Adrenal gland (tissue), 9 donors: ENCODE measurements at regions not wholly inside any gene's neighbourhood (a gene's known extent, or its start where the extent isn't known, plus 50 kb on each side); places are given as distances from the start of the nearest gene placed in this dataset.
"Not testable (repeated sequence)": the region's sequence is repeated elsewhere in the genome, so short reads cannot be mapped to it uniquely, and the experiment has no call there.

Source experiments
- DNase-seq, 7 donors: peaks; one replicate each; pipeline ENCODE4 v3.0.0-alpha.2; 2019 to 2020
- H3K27ac ChIP-seq, 5 donors: fragments of 200-600 bp; sonication (generic) in 4 of 5; 1 replicate in 3 of 5; 2 replicates in 2 of 5; pipeline versions ENCODE4 v1.5.1 to v1.8.0; 2016 to 2020; ENCODE audit warnings: mild to moderate bottlenecking in 1 of 5
- H3K27me3 ChIP-seq: fragments of 200-600 bp; 2 replicates; pipeline ENCODE4 v1.8.0; 2021
- H3K36me3 ChIP-seq, 2 donors: fragments of 200-600 bp; replicated peaks in 1 of 2; 1 replicate in 1 of 2; 2 replicates in 1 of 2; pipeline versions ENCODE4 v1.5.1 to v1.8.0; 2018 to 2022
- H3K4me1 ChIP-seq, 2 donors: fragments of 200-600 bp; replicated peaks in 1 of 2; 1 replicate in 1 of 2; 2 replicates in 1 of 2; pipeline versions ENCODE4 v1.5.1 to v1.8.0; 2018 to 2021
- H3K4me3 ChIP-seq, 4 donors: fragments of 200-600 bp; sonication (generic) in 3 of 4; one replicate each; pipeline ENCODE4 v1.5.1; 2016 to 2018
- H3K9me3 ChIP-seq, 3 donors: fragments of 200-600 bp; sonication (generic) in 1 of 3; replicated peaks in 1 of 3; 1 replicate in 2 of 3; 2 replicates in 1 of 3; pipeline versions ENCODE4 v1.5.1 to v1.8.0; 2016 to 2021
- CTCF ChIP-seq, 6 experiments: fragments of 450-650 bp in 4 of 6; fragments of 200-600 bp in 2 of 6; sonication (generic) in 1 of 6; IDR thresholded peaks; 1 replicate in 5 of 6; 2 replicates in 1 of 6; pipeline versions ENCODE4 v1.5.1 to v1.8.0; 2016 to 2021; ENCODE audit warnings: antibody characterized with exemption in 6 of 6, mild to moderate bottlenecking in 2 of 6, moderate library complexity in 1 of 6
- POLR2A ChIP-seq, 2 donors: fragments of 450-650 bp; IDR thresholded peaks; one replicate each; pipeline ENCODE4 v1.6.1; 2017; ENCODE audit warnings: antibody characterized with exemption in 2 of 2, mild to moderate bottlenecking in 2 of 2, moderate library complexity in 1 of 2
- WGBS, 4 donors: extraction: QIAGEN DNeasy Blood & Tissue Kit in 2 of 4; methylation state at CpG; one replicate each; pipeline versions ENCODE4 v1.1.5 to v1.1.7; 2013 to 2017; 5-methylcytosine and 5-hydroxymethylcytosine counted together
- intact Hi-C, 2 donors: fragments of 100-400 bp; cut with DNase I; formaldehyde crosslinking; loops; one replicate each; pipeline versions ENCODE4 v1.14.1 to v1.15.0; 2022 to 2023
- donor health status: healthy with polysubstance abuse.
- donor health status: Bipolar disorder and iron deficiency.
- donor health status: DM: yes; HTN: yes; CAD: no.
- donor health status: DM: no; HTN: no; CAD: no.
- donor health status: DM: no; HTN: no; CAD: no.

- no peak overlapping the region for H3K4me3 ChIP-seq
- H3K36me3 ChIP-seq, result no peaks in the 10 kb centered on the region
- intact Hi-C loops, result no loop called here
- H3K27me3 ChIP-seq, result peaks cover 9% of the 10 kb centered on the region
- DNase-seq, result no peak
- no peak for TF ChIP-seq CTCF (IDR thresholded peaks at IDR 0.05)
- no peak for TF ChIP-seq POLR2A (IDR thresholded peaks at IDR 0.05)
- 78 to 84% (median 80%) methylated on average over 3 of the region's 3 CpGs for WGBS, 4 donors
- H3K9me3 ChIP-seq, result no peaks in the 10 kb centered on the region
- H3K27ac ChIP-seq, result no peak overlapping the region
- no peaks in the 10 kb centered on the region for H3K4me1 ChIP-seq
These were observed 202.3 kb upstream of the SLCO3A1 start for GRCh38 chr15:91651251-91651650.

GRCh38 chr15:91652610-91653207 is 200.8 kb upstream of the SLCO3A1 start:
- Histone ChIP-seq H3K27me3 (peaks cover 9% of the 10 kb centered on the region), H3K27ac (no peak overlapping the region), H3K9me3 (no peaks in the 10 kb centered on the region), H3K4me1 (no peaks in the 10 kb centered on the region), H3K36me3 (no peaks in the 10 kb centered on the region), H3K4me3 (no peak overlapping the region)
- TF ChIP-seq CTCF (IDR thresholded peaks at IDR 0.05) (no peak), POLR2A (IDR thresholded peaks at IDR 0.05) (no peak)
- 71 to 79% (median 73%) methylated on average over 7 of the region's 7 CpGs for WGBS, 4 donors
- no peak for DNase-seq
- intact Hi-C loops, result no loop called here

- H3K36me3 ChIP-seq, H3K9me3 ChIP-seq, DNase-seq, H3K4me3 ChIP-seq, H3K4me1 ChIP-seq, intact Hi-C loops, H3K27ac ChIP-seq, H3K27me3 ChIP-seq: not testable (repeated sequence)
- 74 to 81% (median 78%) methylated on average over 12 of the region's 12 CpGs for WGBS, 4 donors
These were observed 197.8 kb upstream of the SLCO3A1 start for GRCh38 chr15:91655563-91656290.

GRCh38 chr15:91660174-91660649 is 193.3 kb upstream of the SLCO3A1 start:
- Histone ChIP-seq H3K4me3 (no peak overlapping the region), H3K27me3 (peaks cover 11% of the 10 kb centered on the region), H3K9me3 (no peaks in the 10 kb centered on the region), H3K27ac (no peak overlapping the region), H3K36me3 (no peaks in the 10 kb centered on the region), H3K4me1 (no peaks in the 10 kb centered on the region)
- TF ChIP-seq POLR2A (IDR thresholded peaks at IDR 0.05) (no peak), CTCF (IDR thresholded peaks at IDR 0.05) (no peak)
- WGBS, 4 donors, result 45 to 54% (median 49%) methylated on average over 6 of the region's 6 CpGs
- intact Hi-C loops, result no loop called here
- no peak for DNase-seq
